ENCODE measurements at regions not wholly inside any gene's neighbourhood (a gene's known extent, or its start where the extent isn't known, plus 50 kb on each side); places are given as distances from the start of the nearest gene placed in this dataset.

GRCh38 chr2:129910446-129911362 is 68.8 kb upstream of the RAB6C start:
- no peaks in the 10 kb centered on the region for H3K9me3 ChIP-seq
- H3K4me1 ChIP-seq: no peaks in the 10 kb centered on the region
- no peak for DNase-seq (ENCODE audit: low spot score in 2 of 2)
- no peaks in the 10 kb centered on the region for H3K27me3 ChIP-seq
- no peak overlapping the region for H3K27ac ChIP-seq
- WGBS, 2 donors: 84 to 92% methylated on average over 8 to 9 of the region's 10 CpGs
- no peaks in the 10 kb centered on the region for H3K36me3 ChIP-seq
- no peak overlapping the region for H3K4me3 ChIP-seq
- TF ChIP-seq CTCF (IDR thresholded peaks at IDR 0.05): no peak
- TF ChIP-seq POLR2A (IDR thresholded peaks at IDR 0.05): no peak
- TF ChIP-seq EP300 (IDR thresholded peaks at IDR 0.05): no peak

GRCh38 chr2:129911363-129912065 is 68.0 kb upstream of the RAB6C start:
- TF ChIP-seq POLR2A (IDR thresholded peaks at IDR 0.05) (no peak), CTCF (IDR thresholded peaks at IDR 0.05) (no peak), EP300 (IDR thresholded peaks at IDR 0.05) (no peak)
- no peak overlapping the region for H3K27ac ChIP-seq
- DNase-seq (ENCODE audit: low spot score in 2 of 2): no peak
- WGBS, 2 donors: 80 to 88% methylated on average over 11 to 16 of the region's 17 CpGs
- H3K4me3 ChIP-seq: no peak overlapping the region
- H3K36me3 ChIP-seq: no peaks in the 10 kb centered on the region
- H3K9me3 ChIP-seq: no peaks in the 10 kb centered on the region
- no peaks in the 10 kb centered on the region for H3K27me3 ChIP-seq
- no peaks in the 10 kb centered on the region for H3K4me1 ChIP-seq

GRCh38 chr2:129912066-129912820 is 67.2 kb upstream of the RAB6C start:
- no peak overlapping the region for H3K27ac ChIP-seq
- no peaks in the 10 kb centered on the region for H3K36me3 ChIP-seq
- WGBS, 2 donors: 80 to 91% methylated on average over 20 to 24 of the region's 24 CpGs
- H3K9me3 ChIP-seq: no peaks in the 10 kb centered on the region
- DNase-seq (ENCODE audit: low spot score in 2 of 2): no peak
- TF ChIP-seq EP300 (IDR thresholded peaks at IDR 0.05): no peak
- TF ChIP-seq POLR2A (IDR thresholded peaks at IDR 0.05): no peak
- no peak for TF ChIP-seq CTCF (IDR thresholded peaks at IDR 0.05)
- H3K27me3 ChIP-seq: no peaks in the 10 kb centered on the region
- H3K4me1 ChIP-seq: no peaks in the 10 kb centered on the region
- H3K4me3 ChIP-seq: no peak overlapping the region

GRCh38 chr2:129912871-129913694 is 66.4 kb upstream of the RAB6C start:
- Histone ChIP-seq H3K4me1 (no peaks in the 10 kb centered on the region), H3K27ac (no peak overlapping the region), H3K4me3 (no peak overlapping the region), H3K9me3 (peaks cover 0 to 8% (median 2%) of the 10 kb centered on the region in 4 donors), H3K36me3 (no peaks in the 10 kb centered on the region), H3K27me3 (no peaks in the 10 kb centered on the region)
- 78 to 85% methylated on average over 16 to 17 of the region's 17 CpGs for whole genome bisulfite sequencing, 2 donors
- DNase-seq (ENCODE audit: low spot score in 2 of 2): no peak
- TF ChIP-seq POLR2A (IDR thresholded peaks at IDR 0.05): no peak
